CD4-positive, alpha-beta T cell (primary cell): ENCODE measurements at regions not wholly inside any gene's neighbourhood (a gene's known extent, or its start where the extent isn't known, plus 50 kb on each side); places are given as distances from the start of the nearest gene placed in this dataset.

Experiments used
- ATAC-seq: fragments of 200-7000 bp; cut with Tn5 transposase; one replicate; pipeline ENCODE4 v1.10.0; 2022; ENCODE audit warnings: mild to moderate bottlenecking; ENCODE audit not compliant: poor library complexity
- CTCF ChIA-PET: fragments of 350-600 bp; sonication (Branson Sonifier 250); formaldehyde crosslinking; loops from one replicate; lab custom pipeline; 2021; ENCODE audit warnings: antibody characterized with exemption, inconsistent platforms; lab: Charles Lee
- POLR2A ChIA-PET: fragments of 350-600 bp; sonication (Branson Sonifier 250); formaldehyde crosslinking; loops from one replicate; lab custom pipeline; 2021; ENCODE audit warnings: antibody characterized with exemption, inconsistent platforms; lab: Charles Lee
- DNase-seq, 14 experiments: peaks; one replicate each; pipeline ENCODE4 v3.0.0-alpha.2; 2013 to 2020; ENCODE audit warnings: mixed read lengths in 2 of 14
- H3K27ac ChIP-seq, 2 donors: one replicate each; pipeline versions ENCODE4 v1.5.1 to v1.7.0; 2013; ENCODE audit warnings: low read length in 2 of 2, low read depth in 1 of 2, mild to moderate bottlenecking in 1 of 2
- H3K27me3 ChIP-seq, 2 experiments: 1 replicate in 1 of 2; 2 replicates in 1 of 2; pipeline versions ENCODE4 v1.6.1 to v1.7.0; 2013; ENCODE audit warnings: low read length in 2 of 2, control low read depth in 1 of 2, mild to moderate bottlenecking in 1 of 2, moderate library complexity in 1 of 2; ENCODE audit not compliant: insufficient read depth in 2 of 2, control insufficient read depth in 1 of 2
- H3K36me3 ChIP-seq: one replicate; pipeline ENCODE4 v1.6.1; 2013; ENCODE audit warnings: low read length, control low read depth; ENCODE audit not compliant: insufficient read depth
- H3K4me1 ChIP-seq: one replicate; pipeline ENCODE4 v1.6.1; 2013; ENCODE audit warnings: low read length, control low read depth; ENCODE audit not compliant: insufficient read depth
- H3K4me3 ChIP-seq: one replicate; pipeline ENCODE4 v1.5.1; 2013; ENCODE audit warnings: mild to moderate bottlenecking, low read length, moderate library complexity
- H3K9me3 ChIP-seq, 2 experiments: 1 replicate in 1 of 2; 2 replicates in 1 of 2; pipeline versions ENCODE4 v1.6.1 to v1.7.0; 2013; ENCODE audit warnings: low read length in 2 of 2, mild to moderate bottlenecking in 2 of 2, control low read depth in 1 of 2, moderate library complexity in 1 of 2; ENCODE audit not compliant: control insufficient read depth in 1 of 2, insufficient read depth in 1 of 2
- H3K27ac Mint-ChIP-seq: one replicate; pipeline ENCODE4 v1.8.0; 2020; ENCODE audit warnings: mixed read lengths
- H3K27me3 Mint-ChIP-seq: one replicate; pipeline ENCODE4 v1.8.0; 2021; ENCODE audit warnings: mixed read lengths
- H3K36me3 Mint-ChIP-seq: one replicate; pipeline ENCODE4 v1.8.0; 2021; ENCODE audit warnings: low read depth, mixed read lengths
- H3K4me1 Mint-ChIP-seq: one replicate; pipeline ENCODE4 v1.8.0; 2021; ENCODE audit warnings: low read depth, mixed read lengths
- H3K4me3 Mint-ChIP-seq: one replicate; pipeline ENCODE4 v1.8.0; 2020; ENCODE audit warnings: mild to moderate bottlenecking, mixed read lengths
- H3K9me3 Mint-ChIP-seq: one replicate; pipeline ENCODE4 v1.8.0; 2020; ENCODE audit warnings: mixed read lengths
- intact Hi-C, 2 experiments: fragments of 100-400 bp; cut with DNase I in 1 of 2; cut with micrococcal nuclease in 1 of 2; formaldehyde crosslinking; loops; one replicate each; pipeline versions ENCODE4 v1.15.1 to v1.9.0; 2023 to 2025; cut with DNase I, micrococcal nuclease
- TF ChIP-seq, protein P1 (sequence below): fragments of 200-600 bp; IDR thresholded peaks from one replicate; pipeline ENCODE4 v1.8.0; 2022; ENCODE audit warnings: antibody characterized with exemption, mild to moderate bottlenecking

- TF ChIP-seq, protein P1, sequence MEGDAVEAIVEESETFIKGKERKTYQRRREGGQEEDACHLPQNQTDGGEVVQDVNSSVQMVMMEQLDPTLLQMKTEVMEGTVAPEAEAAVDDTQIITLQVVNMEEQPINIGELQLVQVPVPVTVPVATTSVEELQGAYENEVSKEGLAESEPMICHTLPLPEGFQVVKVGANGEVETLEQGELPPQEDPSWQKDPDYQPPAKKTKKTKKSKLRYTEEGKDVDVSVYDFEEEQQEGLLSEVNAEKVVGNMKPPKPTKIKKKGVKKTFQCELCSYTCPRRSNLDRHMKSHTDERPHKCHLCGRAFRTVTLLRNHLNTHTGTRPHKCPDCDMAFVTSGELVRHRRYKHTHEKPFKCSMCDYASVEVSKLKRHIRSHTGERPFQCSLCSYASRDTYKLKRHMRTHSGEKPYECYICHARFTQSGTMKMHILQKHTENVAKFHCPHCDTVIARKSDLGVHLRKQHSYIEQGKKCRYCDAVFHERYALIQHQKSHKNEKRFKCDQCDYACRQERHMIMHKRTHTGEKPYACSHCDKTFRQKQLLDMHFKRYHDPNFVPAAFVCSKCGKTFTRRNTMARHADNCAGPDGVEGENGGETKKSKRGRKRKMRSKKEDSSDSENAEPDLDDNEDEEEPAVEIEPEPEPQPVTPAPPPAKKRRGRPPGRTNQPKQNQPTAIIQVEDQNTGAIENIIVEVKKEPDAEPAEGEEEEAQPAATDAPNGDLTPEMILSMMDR, result no peak
- peaks cover 20% of the 10 kb centered on the region for H3K27me3 Mint-ChIP-seq
- ChIA-PET CTCF (no interaction called here), POLR2A (no interaction called here)
- Histone ChIP-seq H3K4me3 (no peak overlapping the region), H3K27ac (no peak overlapping the region), H3K36me3 (no peaks in the 10 kb centered on the region), H3K27me3 (no peaks in the 10 kb centered on the region), H3K4me1 (no peaks in the 10 kb centered on the region), H3K9me3 (no peaks in the 10 kb centered on the region)
- no peak for DNase-seq
- H3K9me3 Mint-ChIP-seq, result no peaks in the 10 kb centered on the region
- intact Hi-C loops, result no loop called here
- no peaks in the 10 kb centered on the region for H3K36me3 Mint-ChIP-seq
- no peaks in the 10 kb centered on the region for H3K4me1 Mint-ChIP-seq
- no peak overlapping the region for H3K27ac Mint-ChIP-seq
- H3K4me3 Mint-ChIP-seq, result no peak overlapping the region
- ATAC-seq, result no peak
These were observed 120.1 kb upstream of the PRICKLE2 start for GRCh38 chr3:64345371-64345770.

DNA sequence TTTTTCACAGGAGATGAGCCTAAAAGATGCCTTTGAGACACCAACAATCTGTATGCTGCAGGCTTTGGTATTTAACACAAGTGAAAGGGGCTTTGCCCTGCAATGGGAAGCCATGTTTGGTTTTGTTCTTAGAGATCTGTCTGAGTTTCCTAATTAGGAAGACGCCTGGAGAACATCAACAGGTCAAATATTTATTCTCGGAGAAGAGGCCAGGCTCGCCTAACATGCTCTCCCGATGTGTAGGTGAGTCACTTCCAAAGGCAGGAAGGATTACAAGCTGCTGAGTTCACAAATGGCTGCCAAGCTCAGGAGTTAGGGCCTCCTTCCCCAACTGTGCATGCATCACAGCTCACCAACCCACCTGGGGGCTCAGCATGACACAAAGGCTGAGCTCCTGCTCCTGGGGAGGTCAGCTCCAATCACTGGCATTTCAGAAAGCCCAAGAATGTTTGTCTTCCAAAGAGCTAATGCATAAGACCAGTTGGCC lies 119.5 kb upstream of the PRICKLE2 start:
- Mint-ChIP-seq H3K9me3 (no peaks in the 10 kb centered on the region), H3K36me3 (no peaks in the 10 kb centered on the region), H3K4me3 (no peak overlapping the region), H3K27ac (no peak overlapping the region), H3K27me3 (peaks cover 20% of the 10 kb centered on the region), H3K4me1 (no peaks in the 10 kb centered on the region)
- intact Hi-C loops, result no loop called here
- no peaks in the 10 kb centered on the region for H3K9me3 ChIP-seq
- DNase-seq (no peak), ATAC-seq (no peak)
- H3K36me3 ChIP-seq, result no peaks in the 10 kb centered on the region
- POLR2A ChIA-PET, result no interaction called here
- TF ChIP-seq, protein P1, result no peak
- CTCF ChIA-PET, result no interaction called here
- no peak overlapping the region for H3K27ac ChIP-seq
- H3K27me3 ChIP-seq, result no peaks in the 10 kb centered on the region
- H3K4me1 ChIP-seq, result no peaks in the 10 kb centered on the region
- H3K4me3 ChIP-seq, result no peak overlapping the region

DNA sequence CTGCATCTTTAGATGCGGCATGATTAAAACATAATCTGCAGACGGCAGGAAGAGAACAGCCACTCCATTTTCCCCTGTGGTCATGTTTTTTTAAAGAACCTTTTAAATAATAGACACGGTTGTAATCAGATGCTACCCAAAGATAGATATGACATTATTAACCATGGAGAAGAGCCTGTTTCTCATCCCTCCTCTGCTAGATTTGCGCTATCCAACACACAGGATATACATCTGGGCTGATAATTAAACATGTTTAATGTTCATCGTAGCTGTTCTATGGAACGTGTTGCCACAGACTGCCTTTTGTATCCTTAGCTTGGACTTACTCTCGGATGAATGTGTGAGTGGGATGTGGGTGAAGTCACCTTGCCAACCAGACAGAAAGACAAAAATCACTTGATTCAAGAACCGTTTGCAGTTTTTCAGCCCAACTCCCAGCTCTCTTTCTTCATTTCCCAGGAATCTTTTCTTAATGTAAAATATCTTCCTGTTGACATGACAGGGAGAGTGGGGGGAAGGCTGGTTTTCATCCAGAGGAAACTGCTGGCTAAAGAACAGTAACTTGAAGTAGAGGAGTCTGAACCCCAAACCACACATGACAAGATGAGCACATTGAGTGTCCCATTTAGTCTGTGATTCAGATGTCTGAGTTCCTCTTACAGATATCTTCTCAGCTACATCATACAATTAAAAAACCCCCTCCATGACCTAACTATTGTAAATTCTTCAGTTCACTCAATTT lies 118.6 kb upstream of the PRICKLE2 start:
- no peaks in the 10 kb centered on the region for H3K36me3 ChIP-seq
- no peak for DNase-seq
- no peak overlapping the region for H3K27ac Mint-ChIP-seq
- POLR2A ChIA-PET, result no interaction called here
- H3K4me1 Mint-ChIP-seq, result no peaks in the 10 kb centered on the region
- CTCF ChIA-PET, result no interaction called here
- H3K4me1 ChIP-seq, result no peaks in the 10 kb centered on the region
- ATAC-seq, result no peak
- no peaks in the 10 kb centered on the region for H3K36me3 Mint-ChIP-seq
- TF ChIP-seq, protein P1, result no peak
- H3K9me3 Mint-ChIP-seq, result no peaks in the 10 kb centered on the region
- H3K27ac ChIP-seq, result no peak overlapping the region
- intact Hi-C loops, result no loop called here
- H3K27me3 Mint-ChIP-seq, result peaks cover 20% of the 10 kb centered on the region
- no peaks in the 10 kb centered on the region for H3K27me3 ChIP-seq
- H3K4me3 Mint-ChIP-seq, result no peak overlapping the region
- no peaks in the 10 kb centered on the region for H3K9me3 ChIP-seq
- H3K4me3 ChIP-seq, result no peak overlapping the region
